NCI-H2171 (cell line): ENCODE measurements at regions not wholly inside any gene's neighbourhood (a gene's known extent, or its start where the extent isn't known, plus 50 kb on each side); places are given as distances from the start of the nearest gene placed in this dataset.

ENCODE experiments used
- DNase-seq: peaks from one replicate; lab custom pipeline; 2025; lab: John Stamatoyannopoulos, UW

- no peak for DNase-seq
These were observed 50.1 kb upstream of the UBE2E2 start for GRCh38 chr3:23152989-23153388.
